ENCODE measurements at regions not wholly inside any gene's neighbourhood (a gene's known extent, or its start where the extent isn't known, plus 50 kb on each side); places are given as distances from the start of the nearest gene placed in this dataset.

- no peak for DNase-seq
Measured at GRCh38 chr2:83067947-83068346, 1391.1 kb downstream of the SUCLG1 start.

DNA sequence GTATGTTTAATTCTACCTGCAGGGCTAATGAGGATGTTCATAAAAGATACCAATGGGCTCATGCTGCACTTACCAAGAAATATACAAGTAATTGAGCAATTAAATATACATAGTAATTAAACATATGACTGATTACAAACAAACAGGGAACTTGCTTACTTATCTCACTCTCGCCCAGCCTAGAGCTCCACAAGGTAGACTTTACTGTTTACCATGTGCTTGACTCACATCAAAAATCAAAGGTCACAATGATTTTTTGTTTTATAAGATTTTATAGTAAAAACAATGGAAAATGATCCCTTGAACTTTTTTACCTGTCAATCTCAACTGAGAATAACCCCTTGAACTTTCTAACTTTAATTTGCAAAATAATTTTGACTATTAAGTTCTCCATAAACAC, 1395.1 kb downstream of the SUCLG1 start:
- no peak for DNase-seq

DNA sequence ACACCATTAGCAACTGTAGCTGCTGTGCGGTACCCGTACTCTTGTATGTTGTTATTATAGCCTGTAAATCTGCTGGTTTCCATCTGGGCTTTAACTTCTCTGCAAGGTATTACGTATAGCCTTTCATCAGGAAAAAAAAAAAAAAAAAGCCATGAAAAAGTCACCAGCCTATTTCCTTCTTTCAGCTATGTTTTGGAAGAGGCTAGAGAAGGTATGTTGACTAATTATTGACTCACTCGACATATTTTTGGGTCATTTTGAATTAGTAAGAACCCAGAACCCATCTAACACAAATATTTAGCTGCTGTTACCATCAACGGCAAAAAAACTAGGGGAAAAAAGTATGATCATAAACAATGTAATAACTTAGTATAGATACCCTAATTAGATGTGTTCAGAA, 1395.6 kb downstream of the SUCLG1 start:
- DNase-seq, result no peak

DNA sequence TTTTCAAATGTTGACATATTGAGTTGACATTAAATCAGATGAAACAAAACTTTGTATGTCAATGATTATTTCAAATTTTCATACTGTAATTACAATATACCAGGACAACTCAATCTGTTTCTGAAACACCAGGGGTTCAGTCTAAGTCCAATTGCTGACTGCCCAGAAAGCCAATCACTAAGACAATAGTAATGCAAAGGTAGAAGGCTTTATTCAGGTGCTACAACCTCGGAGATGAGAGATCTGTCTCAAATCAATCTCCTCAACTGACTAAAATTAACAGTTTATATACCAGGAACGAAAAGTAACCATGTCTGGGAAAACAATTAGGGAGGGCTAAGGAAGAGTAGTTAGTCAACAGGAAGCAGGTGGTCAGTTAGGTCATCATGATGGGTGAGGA, 1400.4 kb downstream of the SUCLG1 start:
- no peak for DNase-seq

- DNase-seq, result no peak
Measured at GRCh38 chr2:83055376-83056010, 1403.6 kb downstream of the SUCLG1 start.

DNA sequence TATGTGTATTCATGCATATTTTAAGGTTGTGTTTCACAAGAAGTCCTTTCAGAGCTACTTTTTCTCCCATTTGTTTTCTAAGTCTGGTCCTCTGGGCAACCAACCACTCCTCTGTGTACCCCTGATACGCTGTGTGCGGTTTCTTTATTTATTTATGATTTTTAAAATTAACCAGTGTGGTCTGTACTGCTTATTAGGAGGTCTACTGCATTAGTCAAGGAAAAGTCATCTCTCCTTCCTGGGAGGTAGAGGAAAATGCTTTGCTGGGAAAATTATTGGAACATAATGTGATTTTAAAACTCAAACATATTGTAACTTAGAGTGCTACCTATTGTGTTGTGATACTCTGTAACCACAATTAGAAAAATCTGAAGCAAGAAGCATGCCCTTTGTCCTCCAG, 1404.3 kb downstream of the SUCLG1 start:
- DNase-seq, result no peak

DNA sequence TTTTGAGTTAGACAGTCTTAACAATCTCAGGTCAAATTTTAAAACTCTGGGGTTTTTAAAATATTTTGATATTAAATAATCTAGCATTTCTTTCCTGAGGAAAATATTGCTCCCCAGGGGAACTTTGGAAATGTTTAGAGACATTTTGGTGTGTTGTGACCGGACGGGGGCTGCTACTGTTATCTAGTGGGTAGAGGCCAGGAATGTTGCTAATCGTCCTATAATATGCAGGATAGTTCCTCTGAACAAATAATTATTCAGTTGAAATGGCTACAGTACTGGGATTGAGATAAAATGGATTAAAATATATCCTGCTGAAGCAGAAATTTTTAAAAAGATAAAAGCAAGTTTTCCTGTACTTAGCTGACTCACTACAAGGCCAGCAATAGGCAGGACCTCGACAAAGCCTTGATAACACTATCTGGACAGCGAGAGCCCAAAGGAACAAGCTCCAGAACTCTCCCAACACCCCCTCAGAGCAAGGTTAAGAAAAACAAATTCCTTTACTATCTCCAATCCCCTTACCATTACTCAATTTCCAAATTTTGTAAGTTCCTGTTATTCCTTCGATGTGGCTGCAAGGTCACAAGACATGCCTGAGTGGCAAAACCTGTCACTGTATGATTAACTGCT, 1407.4 kb downstream of the SUCLG1 start:
- no peak for DNase-seq

DNA sequence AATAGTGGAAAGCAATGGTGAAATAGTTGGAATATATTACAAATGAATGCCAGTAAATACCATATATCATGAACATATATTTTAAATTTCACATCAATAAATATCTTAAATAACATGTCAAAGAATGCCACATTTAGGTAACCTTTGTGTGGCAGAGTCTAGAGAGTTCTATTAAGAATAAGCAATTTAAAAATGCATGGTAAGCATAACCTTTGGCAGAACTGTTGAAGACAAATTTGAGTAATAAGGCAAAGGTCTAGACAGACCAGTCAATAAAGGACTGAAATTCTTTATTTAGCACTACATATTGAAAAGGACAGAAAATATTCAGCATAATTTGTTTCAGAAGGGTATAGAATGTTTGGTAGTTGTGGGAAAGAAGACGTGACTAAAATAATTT, 1417.0 kb downstream of the SUCLG1 start:
- no peak for DNase-seq

- no peak for DNase-seq
Measured at GRCh38 chr2:83022631-83023210, 1436.4 kb downstream of the SUCLG1 start.

GRCh38 chr2:83017366-83018090, 1441.6 kb downstream of the SUCLG1 start:
- no peak for DNase-seq

GRCh38 chr2:83016343-83017110, 1442.6 kb downstream of the SUCLG1 start:
- DNase-seq, result no peak

GRCh38 chr2:83015900-83016299, 1443.2 kb downstream of the SUCLG1 start:
- no peak for DNase-seq

DNA sequence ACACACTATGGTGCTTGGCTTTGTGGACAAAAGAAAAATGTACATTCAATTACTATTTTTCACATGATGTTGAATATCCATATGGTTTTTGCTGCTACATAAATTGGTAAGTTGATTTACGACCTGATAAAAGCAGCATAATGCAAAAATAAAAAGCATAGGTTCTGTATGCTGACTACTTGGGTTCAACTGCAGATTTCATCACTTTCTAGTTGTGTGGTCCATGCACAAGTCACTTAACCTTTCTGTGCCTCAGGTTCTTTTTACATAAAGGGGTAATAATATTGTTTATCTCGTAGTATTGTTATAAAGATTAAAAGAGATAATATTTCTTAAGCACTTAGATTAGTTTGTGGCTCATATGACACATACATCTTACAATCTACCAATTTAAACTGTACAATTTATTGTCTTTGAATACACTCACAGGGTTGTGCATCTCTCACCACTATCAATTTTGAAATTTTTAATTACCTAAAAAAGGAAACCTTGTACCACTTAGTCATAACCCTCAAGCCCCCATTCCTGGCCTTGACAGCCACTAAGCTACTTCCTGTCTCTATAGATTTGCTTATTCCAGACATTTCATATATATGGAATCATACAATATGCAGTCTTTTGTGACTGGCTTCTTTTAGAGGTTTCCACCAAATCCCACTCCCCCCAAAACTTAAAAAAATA, 1443.9 kb downstream of the SUCLG1 start:
- DNase-seq, result no peak

- DNase-seq, result no peak
Measured at GRCh38 chr2:83014462-83014861, 1444.6 kb downstream of the SUCLG1 start.

- no peak for DNase-seq
Measured at GRCh38 chr2:83006961-83007360, 1452.1 kb downstream of the SUCLG1 start.

GRCh38 chr2:83003555-83003954, 1455.5 kb downstream of the SUCLG1 start:
- DNase-seq, result no peak

- DNase-seq, result no peak
Measured at GRCh38 chr2:83002706-83003105, 1456.4 kb downstream of the SUCLG1 start.

DNA sequence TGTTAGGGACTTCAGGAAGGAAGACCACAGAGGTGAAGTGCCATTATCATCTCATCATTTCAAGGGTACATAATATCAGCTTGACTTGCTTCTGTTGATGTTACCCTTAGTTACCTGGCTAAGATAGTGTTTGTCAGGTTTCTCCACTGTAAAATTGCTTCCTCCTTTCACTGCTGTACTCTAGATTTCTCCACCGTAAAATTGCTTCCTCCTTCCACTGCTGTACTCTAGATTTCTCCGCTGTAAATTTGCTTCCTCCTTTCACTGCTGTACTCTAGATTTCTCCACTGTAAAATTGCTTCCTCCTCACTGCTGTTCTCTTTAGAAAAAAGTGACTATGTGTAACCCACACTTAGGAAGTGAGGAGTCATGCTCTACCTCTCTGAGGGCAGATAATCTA, 1460.3 kb downstream of the SUCLG1 start:
- DNase-seq, result no peak

GRCh38 chr2:82996217-82996616, 1462.9 kb downstream of the SUCLG1 start:
- no peak for DNase-seq

GRCh38 chr2:82994151-82994550, 1464.9 kb downstream of the SUCLG1 start:
- DNase-seq, result no peak

DNA sequence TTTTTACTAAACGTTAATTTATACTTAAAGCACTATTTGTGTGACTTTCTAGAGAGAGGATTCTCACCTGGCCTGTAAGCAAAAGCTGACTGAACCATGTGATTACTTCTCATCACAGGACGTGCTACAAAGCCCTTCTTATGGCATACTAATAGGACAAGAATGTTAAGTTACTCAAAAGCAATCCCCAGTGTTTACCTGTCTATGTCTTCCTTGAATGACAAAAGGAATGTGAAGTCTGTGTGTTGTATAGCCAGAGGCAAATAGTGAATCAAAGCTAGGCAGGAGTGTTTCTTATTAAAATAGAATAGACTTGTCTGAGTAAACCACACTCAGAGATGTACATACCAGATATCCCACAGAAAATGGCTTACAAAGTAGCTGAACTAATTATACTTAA, 1465.5 kb downstream of the SUCLG1 start:
- DNase-seq, result no peak

Measured in amygdala (tissue), 56 donors.